Gastrocnemius medialis (tissue), 4 donors: ENCODE measurements at regions not wholly inside any gene's neighbourhood (a gene's known extent, or its start where the extent isn't known, plus 50 kb on each side); places are given as distances from the start of the nearest gene placed in this dataset.

Experiments
- POLR2A ChIP-seq, 2 donors: fragments of 450-650 bp; IDR thresholded peaks; one replicate each; pipeline ENCODE4 v1.6.1; 2017; ENCODE audit warnings: antibody characterized with exemption in 2 of 2, mild to moderate bottlenecking in 2 of 2, moderate library complexity in 2 of 2
- TF ChIP-seq, protein P1 (sequence below), 5 experiments: fragments of 450-650 bp in 3 of 5; fragments of 200-600 bp in 2 of 5; sonication (generic) in 2 of 5; IDR thresholded peaks in 4 of 5; conservative IDR thresholded peaks in 1 of 5; 1 replicate in 4 of 5; 2 replicates in 1 of 5; pipeline ENCODE4 v1.5.1; 2016 to 2019; ENCODE audit warnings: antibody characterized with exemption in 5 of 5, mild to moderate bottlenecking in 3 of 5, moderate library complexity in 3 of 5

- TF ChIP-seq, protein P1, sequence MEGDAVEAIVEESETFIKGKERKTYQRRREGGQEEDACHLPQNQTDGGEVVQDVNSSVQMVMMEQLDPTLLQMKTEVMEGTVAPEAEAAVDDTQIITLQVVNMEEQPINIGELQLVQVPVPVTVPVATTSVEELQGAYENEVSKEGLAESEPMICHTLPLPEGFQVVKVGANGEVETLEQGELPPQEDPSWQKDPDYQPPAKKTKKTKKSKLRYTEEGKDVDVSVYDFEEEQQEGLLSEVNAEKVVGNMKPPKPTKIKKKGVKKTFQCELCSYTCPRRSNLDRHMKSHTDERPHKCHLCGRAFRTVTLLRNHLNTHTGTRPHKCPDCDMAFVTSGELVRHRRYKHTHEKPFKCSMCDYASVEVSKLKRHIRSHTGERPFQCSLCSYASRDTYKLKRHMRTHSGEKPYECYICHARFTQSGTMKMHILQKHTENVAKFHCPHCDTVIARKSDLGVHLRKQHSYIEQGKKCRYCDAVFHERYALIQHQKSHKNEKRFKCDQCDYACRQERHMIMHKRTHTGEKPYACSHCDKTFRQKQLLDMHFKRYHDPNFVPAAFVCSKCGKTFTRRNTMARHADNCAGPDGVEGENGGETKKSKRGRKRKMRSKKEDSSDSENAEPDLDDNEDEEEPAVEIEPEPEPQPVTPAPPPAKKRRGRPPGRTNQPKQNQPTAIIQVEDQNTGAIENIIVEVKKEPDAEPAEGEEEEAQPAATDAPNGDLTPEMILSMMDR (IDR thresholded peaks at IDR 0.05 in 4 of 5, conservative IDR thresholded peaks at IDR 0.05 in 1 of 5): no peak
- TF ChIP-seq POLR2A (IDR thresholded peaks at IDR 0.05): no peak
Observed at GRCh38 chr15:37720267-37720666, 214.2 kb upstream of the TMCO5A start.
